NCI-H69 (cell line): ENCODE measurements at regions not wholly inside any gene's neighbourhood (a gene's known extent, or its start where the extent isn't known, plus 50 kb on each side); places are given as distances from the start of the nearest gene placed in this dataset.
"Not testable (repeated sequence)": the region's sequence is repeated elsewhere in the genome, so short reads cannot be mapped to it uniquely, and the experiment has no call there.

ENCODE experiments used
- DNase-seq: peaks from one replicate; lab custom pipeline; 2025; lab: John Stamatoyannopoulos, UW

- peak; percentile 85 for DNase-seq
Measured at GRCh38 chrX:131219271-131219670, 69.8 kb downstream of the IGSF1 start.

- DNase-seq, result peak; percentile 50
Measured at GRCh38 chrX:131217989-131218388, 71.1 kb downstream of the IGSF1 start.

- no peak for DNase-seq
Measured at GRCh38 chrX:131216828-131217227, 72.3 kb downstream of the IGSF1 start.

GRCh38 chrX:131213400-131213799 lies 75.7 kb downstream of the IGSF1 start:
- DNase-seq, result no peak

- no peak for DNase-seq
Measured at GRCh38 chrX:131202766-131203165, 86.3 kb downstream of the IGSF1 start.

- DNase-seq, result no peak
Measured at GRCh38 chrX:131201986-131202385, 87.1 kb downstream of the IGSF1 start.

- DNase-seq, result peak; percentile 59
Measured at GRCh38 chrX:131199091-131199490, 90.0 kb downstream of the IGSF1 start.

- peak; percentile 6 for DNase-seq
Measured at GRCh38 chrX:131187206-131187605, 101.9 kb downstream of the IGSF1 start.

GRCh38 chrX:131170148-131170547 lies 112.0 kb downstream of the ARHGAP36 start:
- DNase-seq, result no peak

GRCh38 chrX:131163645-131164044 lies 105.5 kb downstream of the ARHGAP36 start:
- peak; percentile 3 for DNase-seq

GRCh38 chrX:131157656-131158055 lies 99.5 kb downstream of the ARHGAP36 start:
- DNase-seq, result not testable (repeated sequence)

- no peak for DNase-seq
Measured at GRCh38 chrX:131146702-131147101, 88.6 kb downstream of the ARHGAP36 start.
